HL-60/S4 treated with retinoic acid at 250 ng/mL for 4 days and 3 days (cell line): ENCODE measurements at regions not wholly inside any gene's neighbourhood (a gene's known extent, or its start where the extent isn't known, plus 50 kb on each side); places are given as distances from the start of the nearest gene placed in this dataset.

Experiments
- in situ Hi-C: fragments of 300-500 bp; cut with MboI; formaldehyde crosslinking; loops from 2 replicates; pipeline ENCODE4 v1.7.0; 2022; ENCODE audit warnings: low sequenced_read_pairs

GRCh38 chr2:64330281-64331113 is 123.5 kb upstream of the LGALSL start:
- in situ Hi-C loops, result loop anchor here (25.0 kb wide), 1 partner anchor 557 kb away; no protein-coding TSS in a partner anchor

GRCh38 chr2:64331114-64331645 is 122.8 kb upstream of the LGALSL start:
- in situ Hi-C loops, result loop anchor here (25.0 kb wide), 1 partner anchor 556 kb away; no protein-coding TSS in a partner anchor

GRCh38 chr2:64331849-64332699 is 121.9 kb upstream of the LGALSL start:
- in situ Hi-C loops, result loop anchor here (25.0 kb wide), 1 partner anchor 555 kb away; no protein-coding TSS in a partner anchor

- in situ Hi-C loops, result loop anchor here (25.0 kb wide), 1 partner anchor 551 kb away; no protein-coding TSS in a partner anchor
Observed at GRCh38 chr2:64336171-64336570, 117.8 kb upstream of the LGALSL start.

- in situ Hi-C loops, result loop anchor here (25.0 kb wide), 1 partner anchor 550 kb away; no protein-coding TSS in a partner anchor
Observed at GRCh38 chr2:64337314-64337713, 116.6 kb upstream of the LGALSL start.

GRCh38 chr2:64338108-64338507 is 115.9 kb upstream of the LGALSL start:
- in situ Hi-C loops, result loop anchor here (25.0 kb wide), 1 partner anchor 549 kb away; no protein-coding TSS in a partner anchor

- in situ Hi-C loops, result loop anchor here (25.0 kb wide), 1 partner anchor 548 kb away; no protein-coding TSS in a partner anchor
Observed at GRCh38 chr2:64338910-64339500, 115.0 kb upstream of the LGALSL start.

- in situ Hi-C loops, result loop anchor here (10.0 to 25.0 kb wide), 2 partner anchors 143 to 546 kb away; no protein-coding TSS in a partner anchor
Observed at GRCh38 chr2:64341461-64341860, 112.5 kb upstream of the LGALSL start.

- in situ Hi-C loops, result loop anchor here (10.0 to 25.0 kb wide), 2 partner anchors 142 to 545 kb away; no protein-coding TSS in a partner anchor
Observed at GRCh38 chr2:64342195-64343099, 111.5 kb upstream of the LGALSL start.

GRCh38 chr2:64344999-64345576 is 108.9 kb upstream of the LGALSL start:
- in situ Hi-C loops, result loop anchor here (10.0 to 25.0 kb wide), 2 partner anchors 140 to 542 kb away; no protein-coding TSS in a partner anchor

- in situ Hi-C loops, result loop anchor here (10.0 to 25.0 kb wide), 2 partner anchors 139 to 541 kb away; no protein-coding TSS in a partner anchor
Observed at GRCh38 chr2:64345998-64346397, 108.0 kb upstream of the LGALSL start.

GRCh38 chr2:64348386-64349130 is 105.4 kb upstream of the LGALSL start:
- in situ Hi-C loops, result loop anchor here (10.0 to 25.0 kb wide), 2 partner anchors 136 to 539 kb away; no protein-coding TSS in a partner anchor

- in situ Hi-C loops, result loop anchor here (10.0 to 25.0 kb wide), 2 partner anchors 136 to 538 kb away; no protein-coding TSS in a partner anchor
Observed at GRCh38 chr2:64349131-64349530, 104.8 kb upstream of the LGALSL start.

- in situ Hi-C loops, result no loop called here
Observed at GRCh38 chr2:64350996-64351395, 103.0 kb upstream of the LGALSL start.

GRCh38 chr2:64352292-64352691 is 101.7 kb upstream of the LGALSL start:
- in situ Hi-C loops, result no loop called here

GRCh38 chr2:64354857-64355680 is 98.9 kb upstream of the LGALSL start:
- in situ Hi-C loops, result no loop called here

- in situ Hi-C loops, result no loop called here
Observed at GRCh38 chr2:64356906-64357305, 97.1 kb upstream of the LGALSL start.
